PC-3 (cell line): ENCODE measurements at regions not wholly inside any gene's neighbourhood (a gene's known extent, or its start where the extent isn't known, plus 50 kb on each side); places are given as distances from the start of the nearest gene placed in this dataset.

ENCODE experiments used
- ATAC-seq: fragments of 200-7000 bp; cut with Tn5 transposase; 2 replicates; pipeline ENCODE4 v1.9.1; 2020; ENCODE audit warnings: mild to moderate bottlenecking, moderate library complexity
- BruUV-seq: library from RNA; stranded (reverse); fragments of 400-500 nt; replicated peaks from 2 replicates; lab custom pipeline; 2021; lab: Mats Ljungman, UMichigan
- CTCF ChIA-PET: fragments of 300-600 bp; sonication (Branson Sonifier 250); formaldehyde crosslinking; loops from one replicate; lab custom pipeline; 2022; ENCODE audit warnings: antibody characterized with exemption; lab: Charles Lee
- POLR2A ChIA-PET: fragments of 300-600 bp; sonication (Branson Sonifier 250); formaldehyde crosslinking; loops from one replicate; lab custom pipeline; 2022; ENCODE audit warnings: antibody characterized with exemption; ENCODE audit not compliant: unreplicated experiment; lab: Charles Lee
- DNase-seq: peaks from one replicate; pipeline ENCODE4 v3.0.0-alpha.2; 2015
- H2AFZ ChIP-seq: fragments of 300-600 bp; sonication (generic); 2 replicates; pipeline ENCODE4 v1.6.0; 2016; ENCODE audit warnings: antibody characterized with exemption, low read length
- H3F3A ChIP-seq: fragments of 300-600 bp; sonication (generic); one replicate; pipeline ENCODE4 v1.6.0; 2017; ENCODE audit warnings: antibody characterized with exemption, low read length, control low read depth, mild to moderate bottlenecking; ENCODE audit not compliant: unreplicated experiment
- H3K27ac ChIP-seq: fragments of 300-600 bp; sonication (generic); 2 replicates; pipeline ENCODE4 v1.5.1; 2016; ENCODE audit warnings: mild to moderate bottlenecking, low read length
- H3K27me3 ChIP-seq: fragments of 300-600 bp; sonication (generic); 2 replicates; pipeline ENCODE4 v1.6.1; 2016; ENCODE audit warnings: low read length, mixed read lengths
- H3K36me3 ChIP-seq: fragments of 300-600 bp; sonication (generic); 2 replicates; pipeline ENCODE4 v1.6.1; 2016; ENCODE audit warnings: low read depth, mixed run types, low read length, mixed read lengths
- H3K4me1 ChIP-seq: fragments of 300-600 bp; sonication (generic); 2 replicates; pipeline ENCODE4 v1.5.1; 2016; ENCODE audit warnings: low read length; ENCODE audit not compliant: insufficient read depth
- H3K4me2 ChIP-seq: fragments of 300-600 bp; sonication (generic); 2 replicates; pipeline ENCODE4 v1.6.0; 2016; ENCODE audit warnings: low read length
- H3K4me3 ChIP-seq: fragments of 300-600 bp; sonication (generic); 2 replicates; pipeline ENCODE4 v1.5.1; 2016; ENCODE audit warnings: mild to moderate bottlenecking, low read length, mixed read lengths
- H3K79me2 ChIP-seq: fragments of 300-600 bp; sonication (generic); 2 replicates; pipeline ENCODE4 v1.6.1; 2017; ENCODE audit warnings: low read length, mixed read lengths
- H3K9ac ChIP-seq: fragments of 300-600 bp; sonication (generic); 2 replicates; pipeline ENCODE4 v1.6.0; 2016; ENCODE audit warnings: mild to moderate bottlenecking, low read length
- H3K9me2 ChIP-seq: fragments of 300-600 bp; sonication (generic); replicated peaks from 2 replicates; pipeline ENCODE4 v1.6.1; 2016; ENCODE audit warnings: mixed run types, low read length, mixed read lengths
- H3K9me3 ChIP-seq: fragments of 300-600 bp; sonication (generic); 2 replicates; pipeline ENCODE4 v1.6.1; 2016; ENCODE audit warnings: low read length, mixed read lengths
- H4K20me1 ChIP-seq: fragments of 300-600 bp; sonication (generic); 2 replicates; pipeline ENCODE4 v1.6.1; 2016; ENCODE audit warnings: low read length, mixed read lengths
- EZH2 ChIP-seq: fragments of 300-600 bp; sonication (generic); IDR thresholded peaks from one replicate; pipeline ENCODE4 v1.6.1; 2017; ENCODE audit warnings: antibody characterized with exemption, mild to moderate bottlenecking, low read length; ENCODE audit not compliant: unreplicated experiment
- EZH2phosphoT487 ChIP-seq: fragments of 300-600 bp; sonication (generic); IDR thresholded peaks from 2 replicates; pipeline ENCODE4 v1.6.1; 2018; ENCODE audit warnings: mild to moderate bottlenecking, antibody characterized with exemption, low read length, borderline replicate concordance
- intact Hi-C: fragments of 100-400 bp; cut with micrococcal nuclease; formaldehyde crosslinking; loops from 2 replicates; pipeline ENCODE4 v1.9.0; 2023
- TF ChIP-seq, protein P1 (sequence below): fragments of 300-600 bp; sonication (generic); conservative IDR thresholded peaks from 2 replicates; pipeline ENCODE4 v1.5.1; 2017; ENCODE audit warnings: antibody characterized with exemption, low read depth, mild to moderate bottlenecking, low read length

- H4K20me1 ChIP-seq, result no peaks in the 10 kb centered on the region
- no peaks in the 10 kb centered on the region for H3F3A ChIP-seq
Measured at GRCh38 chr10:71126432-71126831, 85.9 kb upstream of the UNC5B start.

DNA sequence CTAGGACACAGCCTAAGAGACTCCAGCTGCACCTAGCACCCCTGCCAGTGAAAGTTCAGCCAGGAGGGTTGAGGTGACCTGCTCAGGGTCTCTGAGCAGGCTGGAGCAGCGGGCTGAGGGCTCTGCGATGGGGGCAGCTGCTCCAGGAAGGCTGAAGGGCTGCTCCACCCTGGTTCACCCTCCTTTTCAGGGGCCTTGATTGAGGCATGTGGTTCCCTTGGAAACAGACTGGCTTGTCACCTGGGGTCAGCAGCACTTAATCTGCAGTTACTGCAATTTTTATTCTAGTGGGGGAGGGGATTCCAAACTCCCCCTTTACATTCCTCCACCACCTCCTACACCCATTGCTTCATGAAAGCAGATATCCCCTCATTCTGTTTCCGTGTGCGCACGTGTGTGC is 85.3 kb upstream of the UNC5B start:
- H3K36me3 ChIP-seq, result no peaks in the 10 kb centered on the region
- DNase-seq (no peak), ATAC-seq (no peak)
- BruUV-seq, result no TSS peak
- H3K27me3 ChIP-seq, result peaks cover 15% of the 10 kb centered on the region
- H4K20me1 ChIP-seq, result no peaks in the 10 kb centered on the region
- TF ChIP-seq EZH2phosphoT487 (no peak), EZH2 (no peak)
- TF ChIP-seq, protein P1, sequence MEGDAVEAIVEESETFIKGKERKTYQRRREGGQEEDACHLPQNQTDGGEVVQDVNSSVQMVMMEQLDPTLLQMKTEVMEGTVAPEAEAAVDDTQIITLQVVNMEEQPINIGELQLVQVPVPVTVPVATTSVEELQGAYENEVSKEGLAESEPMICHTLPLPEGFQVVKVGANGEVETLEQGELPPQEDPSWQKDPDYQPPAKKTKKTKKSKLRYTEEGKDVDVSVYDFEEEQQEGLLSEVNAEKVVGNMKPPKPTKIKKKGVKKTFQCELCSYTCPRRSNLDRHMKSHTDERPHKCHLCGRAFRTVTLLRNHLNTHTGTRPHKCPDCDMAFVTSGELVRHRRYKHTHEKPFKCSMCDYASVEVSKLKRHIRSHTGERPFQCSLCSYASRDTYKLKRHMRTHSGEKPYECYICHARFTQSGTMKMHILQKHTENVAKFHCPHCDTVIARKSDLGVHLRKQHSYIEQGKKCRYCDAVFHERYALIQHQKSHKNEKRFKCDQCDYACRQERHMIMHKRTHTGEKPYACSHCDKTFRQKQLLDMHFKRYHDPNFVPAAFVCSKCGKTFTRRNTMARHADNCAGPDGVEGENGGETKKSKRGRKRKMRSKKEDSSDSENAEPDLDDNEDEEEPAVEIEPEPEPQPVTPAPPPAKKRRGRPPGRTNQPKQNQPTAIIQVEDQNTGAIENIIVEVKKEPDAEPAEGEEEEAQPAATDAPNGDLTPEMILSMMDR, result no peak
- H3K9ac ChIP-seq, result no peak overlapping the region
- POLR2A ChIA-PET, result no interaction called here
- intact Hi-C loops, result no loop called here
- H3K79me2 ChIP-seq, result no peaks in the 10 kb centered on the region
- CTCF ChIA-PET, result no interaction called here
- peaks cover 4% of the 10 kb centered on the region; the same call in 1 of the 2 replicates for H3K4me1 ChIP-seq
- no peak overlapping the region for H2AFZ ChIP-seq
- H3K27ac ChIP-seq, result no peak overlapping the region
- H3K4me3 ChIP-seq, result no peak overlapping the region
- no peaks in the 10 kb centered on the region for H3K9me3 ChIP-seq
- no peaks in the 10 kb centered on the region for H3K9me2 ChIP-seq
- no peaks in the 10 kb centered on the region for H3F3A ChIP-seq
- no peak overlapping the region for H3K4me2 ChIP-seq

More at GRCh38 chr10:71126432-71126831, 85.9 kb upstream of the UNC5B start:
- TF ChIP-seq, protein P1, result no peak
- TF ChIP-seq EZH2, result no peak
- no peak for TF ChIP-seq EZH2phosphoT487
- Histone ChIP-seq H3K27ac (no peak overlapping the region), H3K79me2 (no peaks in the 10 kb centered on the region), H2AFZ (no peak overlapping the region), H3K27me3 (peaks cover 13% of the 10 kb centered on the region), H3K9me2 (no peaks in the 10 kb centered on the region), H3K4me2 (no peak overlapping the region), H3K36me3 (no peaks in the 10 kb centered on the region), H3K9me3 (no peaks in the 10 kb centered on the region), H3K4me3 (no peak overlapping the region), H3K9ac (no peak overlapping the region), H3K4me1 (peaks cover 4% of the 10 kb centered on the region; the same call in 1 of the 2 replicates)
- BruUV-seq, result no TSS peak
- DNase-seq, result no peak
- intact Hi-C loops, result no loop called here
- ChIA-PET CTCF (no interaction called here), POLR2A (no interaction called here)
- ATAC-seq, result no peak

DNA sequence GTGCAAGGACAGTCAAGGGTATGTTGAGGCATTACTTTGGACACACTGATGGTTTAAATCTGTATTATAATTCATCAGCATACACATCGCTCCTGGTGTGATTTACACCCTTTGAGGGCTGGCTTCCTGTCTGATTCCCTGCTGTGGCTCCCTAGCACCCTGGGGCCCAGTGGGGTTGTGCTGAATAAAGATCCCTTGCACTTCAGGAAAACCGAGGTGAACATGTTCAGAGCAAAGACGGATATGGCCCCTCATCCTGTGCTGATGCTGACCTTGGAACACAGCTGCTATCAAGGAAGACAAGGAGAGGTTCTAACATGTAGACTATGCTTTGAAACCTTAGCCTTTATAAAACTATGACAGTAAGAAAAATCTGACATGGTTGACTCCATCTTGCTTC is 84.6 kb upstream of the UNC5B start:
- TF ChIP-seq, protein P1, result no peak
- TF ChIP-seq EZH2phosphoT487 (no peak), EZH2 (no peak)
- Histone ChIP-seq H3K27ac (no peak overlapping the region), H3K4me3 (no peak overlapping the region), H2AFZ (no peak overlapping the region), H4K20me1 (no peaks in the 10 kb centered on the region), H3K36me3 (no peaks in the 10 kb centered on the region), H3K4me2 (no peak overlapping the region), H3K9me3 (no peaks in the 10 kb centered on the region), H3K4me1 (peaks cover 4% of the 10 kb centered on the region; the same call in 1 of the 2 replicates), H3K9ac (no peak overlapping the region), H3K27me3 (peaks cover 15% of the 10 kb centered on the region), H3F3A (no peaks in the 10 kb centered on the region), H3K79me2 (no peaks in the 10 kb centered on the region), H3K9me2 (no peaks in the 10 kb centered on the region)
- intact Hi-C loops, result no loop called here
- DNase-seq, result no peak
- no peak for ATAC-seq
- POLR2A ChIA-PET, result no interaction called here
- no TSS peak for BruUV-seq
- CTCF ChIA-PET, result no interaction called here
